SK-N-SH (cell line): ENCODE measurements at regions not wholly inside any gene's neighbourhood (a gene's known extent, or its start where the extent isn't known, plus 50 kb on each side); places are given as distances from the start of the nearest gene placed in this dataset.

Experiments used
- ELF1 ChIP-seq: IDR thresholded peaks from 2 replicates; pipeline ENCODE4 v1.4.0; 2012
- EP300 ChIP-seq, 2 experiments: IDR thresholded peaks; 2 replicates each; pipeline versions ENCODE4 v1.4.0 to v1.6.1; 2012; ENCODE audit warnings: borderline replicate concordance in 1 of 2, low read depth in 1 of 2, low read length in 1 of 2
- FOXJ3 ChIP-seq: sonication (generic); formaldehyde crosslinking; IDR thresholded peaks from 2 replicates; pipeline ENCODE4 v1.5.1; 2020; ENCODE audit warnings: mild to moderate bottlenecking, missing genetic modification reagents
- POLR2AphosphoS5 ChIP-seq: IDR thresholded peaks from 2 replicates; pipeline ENCODE4 v1.6.1; 2012; ENCODE audit warnings: low read depth, low read length
- TAF1 ChIP-seq: IDR thresholded peaks from 2 replicates; pipeline ENCODE4 v1.6.1; 2012; ENCODE audit warnings: low read depth, mild to moderate bottlenecking, low read length, moderate library complexity, borderline replicate concordance
- TCF12 ChIP-seq: IDR thresholded peaks from 2 replicates; pipeline ENCODE4 v1.4.0; 2012
- YY1 ChIP-seq: IDR thresholded peaks from 2 replicates; pipeline ENCODE4 v1.4.0; 2012; ENCODE audit warnings: low read depth, mild to moderate bottlenecking
- TF ChIP-seq, protein P1 (sequence below): IDR thresholded peaks from 2 replicates; pipeline ENCODE4 v1.4.0; 2012; ENCODE audit warnings: low read depth
- TF ChIP-seq, protein P2 (sequence below): fragments of 200-600 bp; sonication (generic); IDR thresholded peaks from 2 replicates; pipeline ENCODE4 v1.6.1; 2017; ENCODE audit warnings: antibody characterized with exemption, mild to moderate bottlenecking, moderate library complexity
- TF ChIP-seq, protein P3 (sequence below): IDR thresholded peaks from 2 replicates; pipeline ENCODE4 v1.6.1; 2012; ENCODE audit warnings: mild to moderate bottlenecking, low read depth, low read length, moderate library complexity

- TF ChIP-seq FOXJ3 (CRISPR knock-in tag) (no peak), ELF1 (no peak), YY1 (no peak), TCF12 (no peak), TAF1 (no peak), EP300 (IDR thresholded peaks at IDR 0.05; ENCODE audit: borderline replicate concordance in 1 of 2, low read depth in 1 of 2, low read length in 1 of 2) (no peak), POLR2AphosphoS5 (no peak)
- TF ChIP-seq, protein P1, sequence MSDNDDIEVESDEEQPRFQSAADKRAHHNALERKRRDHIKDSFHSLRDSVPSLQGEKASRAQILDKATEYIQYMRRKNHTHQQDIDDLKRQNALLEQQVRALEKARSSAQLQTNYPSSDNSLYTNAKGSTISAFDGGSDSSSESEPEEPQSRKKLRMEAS, result no peak
- TF ChIP-seq, protein P2, sequence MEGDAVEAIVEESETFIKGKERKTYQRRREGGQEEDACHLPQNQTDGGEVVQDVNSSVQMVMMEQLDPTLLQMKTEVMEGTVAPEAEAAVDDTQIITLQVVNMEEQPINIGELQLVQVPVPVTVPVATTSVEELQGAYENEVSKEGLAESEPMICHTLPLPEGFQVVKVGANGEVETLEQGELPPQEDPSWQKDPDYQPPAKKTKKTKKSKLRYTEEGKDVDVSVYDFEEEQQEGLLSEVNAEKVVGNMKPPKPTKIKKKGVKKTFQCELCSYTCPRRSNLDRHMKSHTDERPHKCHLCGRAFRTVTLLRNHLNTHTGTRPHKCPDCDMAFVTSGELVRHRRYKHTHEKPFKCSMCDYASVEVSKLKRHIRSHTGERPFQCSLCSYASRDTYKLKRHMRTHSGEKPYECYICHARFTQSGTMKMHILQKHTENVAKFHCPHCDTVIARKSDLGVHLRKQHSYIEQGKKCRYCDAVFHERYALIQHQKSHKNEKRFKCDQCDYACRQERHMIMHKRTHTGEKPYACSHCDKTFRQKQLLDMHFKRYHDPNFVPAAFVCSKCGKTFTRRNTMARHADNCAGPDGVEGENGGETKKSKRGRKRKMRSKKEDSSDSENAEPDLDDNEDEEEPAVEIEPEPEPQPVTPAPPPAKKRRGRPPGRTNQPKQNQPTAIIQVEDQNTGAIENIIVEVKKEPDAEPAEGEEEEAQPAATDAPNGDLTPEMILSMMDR, result no peak
- TF ChIP-seq, protein P3, sequence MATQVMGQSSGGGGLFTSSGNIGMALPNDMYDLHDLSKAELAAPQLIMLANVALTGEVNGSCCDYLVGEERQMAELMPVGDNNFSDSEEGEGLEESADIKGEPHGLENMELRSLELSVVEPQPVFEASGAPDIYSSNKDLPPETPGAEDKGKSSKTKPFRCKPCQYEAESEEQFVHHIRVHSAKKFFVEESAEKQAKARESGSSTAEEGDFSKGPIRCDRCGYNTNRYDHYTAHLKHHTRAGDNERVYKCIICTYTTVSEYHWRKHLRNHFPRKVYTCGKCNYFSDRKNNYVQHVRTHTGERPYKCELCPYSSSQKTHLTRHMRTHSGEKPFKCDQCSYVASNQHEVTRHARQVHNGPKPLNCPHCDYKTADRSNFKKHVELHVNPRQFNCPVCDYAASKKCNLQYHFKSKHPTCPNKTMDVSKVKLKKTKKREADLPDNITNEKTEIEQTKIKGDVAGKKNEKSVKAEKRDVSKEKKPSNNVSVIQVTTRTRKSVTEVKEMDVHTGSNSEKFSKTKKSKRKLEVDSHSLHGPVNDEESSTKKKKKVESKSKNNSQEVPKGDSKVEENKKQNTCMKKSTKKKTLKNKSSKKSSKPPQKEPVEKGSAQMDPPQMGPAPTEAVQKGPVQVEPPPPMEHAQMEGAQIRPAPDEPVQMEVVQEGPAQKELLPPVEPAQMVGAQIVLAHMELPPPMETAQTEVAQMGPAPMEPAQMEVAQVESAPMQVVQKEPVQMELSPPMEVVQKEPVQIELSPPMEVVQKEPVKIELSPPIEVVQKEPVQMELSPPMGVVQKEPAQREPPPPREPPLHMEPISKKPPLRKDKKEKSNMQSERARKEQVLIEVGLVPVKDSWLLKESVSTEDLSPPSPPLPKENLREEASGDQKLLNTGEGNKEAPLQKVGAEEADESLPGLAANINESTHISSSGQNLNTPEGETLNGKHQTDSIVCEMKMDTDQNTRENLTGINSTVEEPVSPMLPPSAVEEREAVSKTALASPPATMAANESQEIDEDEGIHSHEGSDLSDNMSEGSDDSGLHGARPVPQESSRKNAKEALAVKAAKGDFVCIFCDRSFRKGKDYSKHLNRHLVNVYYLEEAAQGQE, result no peak
Observed at GRCh38 chr4:163598489-163598888, 104.0 kb downstream of the TMA16 start.
